NOMO-1 treated with DMSO at 0.1 percent for 48 hours (cell line): ENCODE measurements at regions not wholly inside any gene's neighbourhood (a gene's known extent, or its start where the extent isn't known, plus 50 kb on each side); places are given as distances from the start of the nearest gene placed in this dataset.

Source experiments
- DNase-seq: peaks from one replicate; lab custom pipeline; 2025; ENCODE audit not compliant: unreplicated experiment; lab: John Stamatoyannopoulos, UW

- peak; percentile 84 for DNase-seq
Measured at GRCh38 chr10:49243610-49244283, 55.2 kb upstream of the C10orf71 start.

DNA sequence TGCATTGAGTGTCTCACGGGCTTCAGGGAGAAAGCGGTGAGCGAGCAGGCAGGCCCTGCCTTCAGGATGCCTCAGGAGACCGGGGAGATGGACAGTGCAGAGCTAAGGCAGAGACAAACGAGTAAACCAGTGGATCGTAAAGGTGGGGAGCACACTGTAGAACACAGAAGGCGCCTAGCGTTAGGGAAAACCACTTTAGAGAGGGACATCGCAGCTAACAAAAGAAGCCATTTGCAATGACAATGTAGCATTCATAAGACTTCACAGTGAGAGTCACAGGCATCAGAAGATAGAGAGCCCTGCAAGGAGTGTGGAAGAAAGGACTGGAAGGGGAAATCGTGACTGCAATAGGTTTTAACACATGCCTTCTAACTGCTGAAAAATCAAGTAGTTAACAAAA is 54.9 kb upstream of the TMEM273 start:
- DNase-seq: peak; percentile 31

DNA sequence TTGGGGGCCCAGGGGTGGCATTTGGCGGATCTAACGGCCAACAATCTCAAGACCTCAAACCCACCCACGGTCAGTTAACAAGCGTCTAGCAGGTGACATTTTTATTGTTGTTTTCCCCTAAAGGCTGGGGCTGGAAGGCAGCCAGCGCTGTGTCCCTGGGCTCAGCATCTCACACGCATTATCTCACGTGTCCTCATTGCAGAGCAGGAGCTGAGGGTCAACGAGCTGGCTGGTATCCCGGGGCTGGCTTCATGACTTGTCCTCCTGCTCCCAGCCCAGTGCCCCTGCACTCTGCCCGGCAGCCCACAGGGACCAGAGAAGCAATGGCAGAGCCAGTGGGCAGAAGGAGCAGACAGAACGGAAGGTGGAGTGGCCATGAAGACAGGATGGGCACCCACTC is 54.4 kb upstream of the TMEM273 start:
- DNase-seq: no peak

DNA sequence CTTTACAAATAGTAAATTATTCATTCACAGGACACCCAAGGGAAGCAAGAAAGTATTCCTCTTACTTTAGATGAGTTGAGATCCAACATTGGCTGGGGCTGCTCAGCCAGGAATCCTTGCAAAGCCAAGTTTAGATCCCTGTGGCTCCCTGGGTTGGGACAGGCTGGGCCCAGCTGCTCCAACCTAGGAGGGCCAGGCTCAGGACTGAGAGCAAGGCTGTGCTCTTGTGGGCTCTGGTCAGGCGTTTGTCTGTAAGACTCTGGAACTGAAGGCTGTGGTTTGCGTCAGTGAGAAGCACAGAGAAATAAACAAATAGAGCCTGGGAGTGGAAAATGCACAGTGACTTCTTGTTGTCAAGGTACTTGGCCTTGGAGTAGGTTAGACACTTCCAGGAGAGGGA is 53.2 kb upstream of the TMEM273 start:
- DNase-seq: no peak

DNA sequence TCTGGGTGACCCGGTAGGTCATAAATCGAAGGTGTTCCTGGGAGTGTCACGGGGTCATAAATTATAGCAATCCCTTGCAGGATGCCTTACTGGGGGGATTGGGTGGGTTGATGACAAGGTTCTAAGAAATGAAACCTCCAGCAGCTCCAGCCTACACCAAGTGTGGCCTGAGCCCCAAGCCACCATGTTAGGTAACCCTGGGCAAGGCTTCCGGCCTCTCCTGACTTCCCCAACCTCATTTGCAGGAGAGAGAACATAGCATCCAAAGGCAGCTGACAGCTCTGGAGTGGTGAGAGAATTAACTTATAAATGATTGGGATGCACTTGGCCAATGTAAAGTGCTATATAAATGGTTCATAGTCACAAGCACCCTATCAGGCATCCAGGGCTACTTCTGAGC is 52.8 kb upstream of the TMEM273 start:
- peak; percentile 2 for DNase-seq
